H54 (cell line): ENCODE measurements at regions not wholly inside any gene's neighbourhood (a gene's known extent, or its start where the extent isn't known, plus 50 kb on each side); places are given as distances from the start of the nearest gene placed in this dataset.
"Not testable (repeated sequence)": the region's sequence is repeated elsewhere in the genome, so short reads cannot be mapped to it uniquely, and the experiment has no call there.

Experiments used
- DNase-seq: peaks from one replicate; pipeline ENCODE4 v3.0.0; 2011; ENCODE audit warnings: low spot score, mixed read lengths; ENCODE audit not compliant: insufficient read length
- FAIRE-seq: peaks from 3 replicates; lab custom pipeline; 2011; peaks lifted over from hg19 to GRCh38; lab: Jason Lieb, UNC
- POLR2A ChIP-seq: IDR thresholded peaks from 2 replicates; pipeline ENCODE4 v1.6.1; 2011; ENCODE audit warnings: low read depth, mild to moderate bottlenecking, low read length

GRCh38 chr12:9326085-9326484 is 117.9 kb upstream of the PZP start:
- no peak for TF ChIP-seq POLR2A
- FAIRE-seq (no peak), DNase-seq (no peak)

GRCh38 chr12:9325471-9325870 is 117.3 kb upstream of the PZP start:
- no peak for TF ChIP-seq POLR2A
- DNase-seq = no peak
- FAIRE-seq = no peak

- TF ChIP-seq POLR2A = no peak
- no peak for FAIRE-seq
- DNase-seq = no peak
Measured at GRCh38 chr12:9324782-9325181, 116.6 kb upstream of the PZP start.

- no peak for DNase-seq
- no peak for TF ChIP-seq POLR2A
Measured at GRCh38 chr12:9323144-9323681, 115.0 kb upstream of the PZP start.

GRCh38 chr12:9319842-9320173 is 111.6 kb upstream of the PZP start:
- FAIRE-seq = no peak
- no peak for TF ChIP-seq POLR2A
- DNase-seq = no peak

More at GRCh38 chr12:9323144-9323681, 115.0 kb upstream of the PZP start:
- FAIRE-seq = no peak

GRCh38 chr12:9319044-9319841 is 111.0 kb upstream of the PZP start:
- no peak for DNase-seq
- TF ChIP-seq POLR2A = no peak
- FAIRE-seq = no peak

- FAIRE-seq, DNase-seq: not testable (repeated sequence)
Measured at GRCh38 chr12:9313479-9313878, 105.3 kb upstream of the PZP start.

GRCh38 chr12:9312406-9313392 is 104.5 kb upstream of the PZP start:
- not testable (repeated sequence) for FAIRE-seq, DNase-seq

GRCh38 chr12:9311454-9311853 is 103.3 kb upstream of the PZP start:
- not testable (repeated sequence) for DNase-seq, FAIRE-seq

- not testable (repeated sequence) for DNase-seq, FAIRE-seq
Measured at GRCh38 chr12:9310645-9311044, 102.5 kb upstream of the PZP start.

GRCh38 chr12:9309749-9310148 is 101.6 kb upstream of the PZP start:
- not testable (repeated sequence) for DNase-seq, FAIRE-seq

- not testable (repeated sequence) for DNase-seq, FAIRE-seq
Measured at GRCh38 chr12:9308745-9309144, 100.5 kb upstream of the PZP start.

- not testable (repeated sequence) for FAIRE-seq, DNase-seq
Measured at GRCh38 chr12:9308163-9308562, 100.0 kb upstream of the PZP start.

GRCh38 chr12:9307255-9307654 is 99.1 kb upstream of the PZP start:
- not testable (repeated sequence) for FAIRE-seq

GRCh38 chr12:9306004-9306403 is 97.8 kb upstream of the PZP start:
- DNase-seq = not testable (repeated sequence)

More at GRCh38 chr12:9307255-9307654, 99.1 kb upstream of the PZP start:
- not testable (repeated sequence) for DNase-seq

GRCh38 chr12:9304540-9304939 is 96.3 kb upstream of the PZP start:
- FAIRE-seq, DNase-seq: not testable (repeated sequence)

More at GRCh38 chr12:9306004-9306403, 97.8 kb upstream of the PZP start:
- FAIRE-seq = not testable (repeated sequence)

GRCh38 chr12:9295872-9296271 is 87.7 kb upstream of the PZP start:
- FAIRE-seq, DNase-seq: not testable (repeated sequence)

GRCh38 chr12:9294072-9294620 is 86.0 kb upstream of the PZP start:
- FAIRE-seq = not testable (repeated sequence)

GRCh38 chr12:9293391-9293790 is 85.2 kb upstream of the PZP start:
- FAIRE-seq, DNase-seq: not testable (repeated sequence)

More at GRCh38 chr12:9294072-9294620, 86.0 kb upstream of the PZP start:
- DNase-seq = not testable (repeated sequence)
